ENCODE measurements at regions not wholly inside any gene's neighbourhood (a gene's known extent, or its start where the extent isn't known, plus 50 kb on each side); places are given as distances from the start of the nearest gene placed in this dataset.

- H3K9me3 ChIP-seq (ENCODE audit: control insufficient read depth in 5 of 5, low read length in 5 of 5): no peaks in the 10 kb centered on the region
- no peak overlapping the region for H3K9ac ChIP-seq (ENCODE audit: low read length in 5 of 5)
- peaks cover 0 to 4% (median 0%) of the 10 kb centered on the region in 5 donors for H3K36me3 ChIP-seq (ENCODE audit: control insufficient read depth in 5 of 5, insufficient read depth in 5 of 5, low read length in 5 of 5)
- no peak overlapping the region for H3K27ac ChIP-seq (ENCODE audit: low read depth, low read length)
- no peaks in the 10 kb centered on the region for H3K27me3 ChIP-seq (ENCODE audit: control insufficient read depth in 5 of 5, insufficient read depth in 4 of 5, low read length in 5 of 5)
- peaks cover 0 to 13% (median 8%) of the 10 kb centered on the region in 5 donors for H3K4me1 ChIP-seq (ENCODE audit: control insufficient read depth in 5 of 5, insufficient read depth in 5 of 5, low read length in 5 of 5)
- H3K4me3 ChIP-seq (ENCODE audit: low read depth in 1 of 5, low read length in 5 of 5): no peak overlapping the region
Measured at GRCh38 chr11:8793114-8793777, 110.7 kb downstream of the RPL27A start.

GRCh38 chr11:8794126-8794525 is 111.5 kb downstream of the RPL27A start:
- Histone ChIP-seq H3K9ac (ENCODE audit: low read length in 5 of 5) (no peak overlapping the region), H3K9me3 (ENCODE audit: control insufficient read depth in 5 of 5, low read length in 5 of 5) (no peaks in the 10 kb centered on the region), H3K36me3 (ENCODE audit: control insufficient read depth in 5 of 5, insufficient read depth in 5 of 5, low read length in 5 of 5) (peaks cover 0 to 4% (median 0%) of the 10 kb centered on the region in 5 donors), H3K4me3 (ENCODE audit: low read depth in 1 of 5, low read length in 5 of 5) (no peak overlapping the region), H3K4me1 (ENCODE audit: control insufficient read depth in 5 of 5, insufficient read depth in 5 of 5, low read length in 5 of 5) (peaks cover 0 to 13% (median 8%) of the 10 kb centered on the region in 5 donors), H3K27me3 (ENCODE audit: control insufficient read depth in 5 of 5, insufficient read depth in 4 of 5, low read length in 5 of 5) (no peaks in the 10 kb centered on the region), H3K27ac (ENCODE audit: low read depth, low read length) (no peak overlapping the region)

DNA sequence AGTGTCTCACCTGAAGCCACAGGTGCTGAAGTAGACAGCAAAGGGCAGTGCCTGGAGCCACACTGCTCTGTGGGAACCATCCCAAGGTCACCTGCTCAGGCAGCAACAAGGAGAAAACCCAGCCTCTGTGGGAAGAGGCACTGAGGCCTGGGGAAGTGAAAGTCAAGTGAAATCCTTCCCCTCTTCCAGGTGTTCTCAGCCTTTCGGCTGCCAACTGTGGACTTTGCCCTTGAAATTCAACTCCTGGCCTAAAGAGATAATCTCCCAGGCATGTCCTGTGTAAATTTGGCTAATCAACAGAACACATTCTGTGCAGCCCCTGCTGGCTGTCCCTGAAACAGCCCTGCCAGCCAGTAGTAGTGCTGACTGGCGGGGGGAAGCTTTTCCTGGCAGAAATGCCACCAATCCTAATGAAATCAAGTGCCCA is 112.1 kb downstream of the RPL27A start:
- Histone ChIP-seq H3K4me1 (ENCODE audit: control insufficient read depth in 5 of 5, insufficient read depth in 5 of 5, low read length in 5 of 5) (peaks cover 0 to 13% (median 8%) of the 10 kb centered on the region in 5 donors), H3K36me3 (ENCODE audit: control insufficient read depth in 5 of 5, insufficient read depth in 5 of 5, low read length in 5 of 5) (peaks cover 0 to 4% (median 0%) of the 10 kb centered on the region in 5 donors), H3K4me3 (ENCODE audit: low read depth in 1 of 5, low read length in 5 of 5) (no peak overlapping the region), H3K27ac (ENCODE audit: low read depth, low read length) (no peak overlapping the region), H3K9me3 (ENCODE audit: control insufficient read depth in 5 of 5, low read length in 5 of 5) (no peaks in the 10 kb centered on the region), H3K27me3 (ENCODE audit: control insufficient read depth in 5 of 5, insufficient read depth in 4 of 5, low read length in 5 of 5) (no peaks in the 10 kb centered on the region), H3K9ac (ENCODE audit: low read length in 5 of 5) (no peak overlapping the region)

DNA sequence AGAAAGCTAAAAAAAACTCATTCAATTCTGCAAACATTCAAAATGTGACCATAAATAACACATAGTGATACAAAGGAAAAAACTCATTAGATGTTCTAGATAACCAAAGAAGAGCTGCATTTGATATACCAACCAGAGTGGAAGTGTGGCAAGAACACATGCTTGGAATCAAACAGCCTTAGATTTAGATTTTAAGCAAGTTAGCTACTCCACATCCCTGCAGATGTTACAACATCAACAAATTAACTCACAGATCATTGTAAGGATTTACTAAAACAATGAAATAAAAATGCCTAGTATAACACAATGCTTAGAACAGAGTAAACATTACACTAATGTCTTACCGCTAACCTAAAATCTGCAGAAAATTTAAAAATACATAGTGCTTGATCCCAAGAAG is 114.0 kb upstream of the AKIP1 start:
- Histone ChIP-seq H3K36me3 (ENCODE audit: control insufficient read depth in 5 of 5, insufficient read depth in 5 of 5, low read length in 5 of 5) (peaks cover 0 to 7% (median 0%) of the 10 kb centered on the region in 5 donors), H3K9me3 (ENCODE audit: control insufficient read depth in 5 of 5, low read length in 5 of 5) (no peaks in the 10 kb centered on the region), H3K27ac (ENCODE audit: low read depth, low read length) (no peak overlapping the region), H3K27me3 (ENCODE audit: control insufficient read depth in 5 of 5, insufficient read depth in 4 of 5, low read length in 5 of 5) (no peaks in the 10 kb centered on the region), H3K4me1 (ENCODE audit: control insufficient read depth in 5 of 5, insufficient read depth in 5 of 5, low read length in 5 of 5) (peaks cover 0 to 13% (median 8%) of the 10 kb centered on the region in 5 donors), H3K4me3 (ENCODE audit: low read depth in 1 of 5, low read length in 5 of 5) (no peak overlapping the region), H3K9ac (ENCODE audit: low read length in 5 of 5) (no peak overlapping the region)

- no peaks in the 10 kb centered on the region for H3K27me3 ChIP-seq (ENCODE audit: control insufficient read depth in 5 of 5, insufficient read depth in 4 of 5, low read length in 5 of 5)
- H3K4me1 ChIP-seq (ENCODE audit: control insufficient read depth in 5 of 5, insufficient read depth in 5 of 5, low read length in 5 of 5): peaks cover 0 to 11% (median 0%) of the 10 kb centered on the region in 5 donors
- H3K36me3 ChIP-seq (ENCODE audit: control insufficient read depth in 5 of 5, insufficient read depth in 5 of 5, low read length in 5 of 5): peaks cover 0 to 5% (median 0%) of the 10 kb centered on the region in 5 donors
- no peak overlapping the region for H3K9ac ChIP-seq (ENCODE audit: low read length in 5 of 5)
- no peak overlapping the region for H3K27ac ChIP-seq (ENCODE audit: low read depth, low read length)
- no peaks in the 10 kb centered on the region for H3K9me3 ChIP-seq (ENCODE audit: control insufficient read depth in 5 of 5, low read length in 5 of 5)
- H3K4me3 ChIP-seq (ENCODE audit: low read depth in 1 of 5, low read length in 5 of 5): no peak overlapping the region
Measured at GRCh38 chr11:8799273-8799672, 111.7 kb upstream of the AKIP1 start.

DNA sequence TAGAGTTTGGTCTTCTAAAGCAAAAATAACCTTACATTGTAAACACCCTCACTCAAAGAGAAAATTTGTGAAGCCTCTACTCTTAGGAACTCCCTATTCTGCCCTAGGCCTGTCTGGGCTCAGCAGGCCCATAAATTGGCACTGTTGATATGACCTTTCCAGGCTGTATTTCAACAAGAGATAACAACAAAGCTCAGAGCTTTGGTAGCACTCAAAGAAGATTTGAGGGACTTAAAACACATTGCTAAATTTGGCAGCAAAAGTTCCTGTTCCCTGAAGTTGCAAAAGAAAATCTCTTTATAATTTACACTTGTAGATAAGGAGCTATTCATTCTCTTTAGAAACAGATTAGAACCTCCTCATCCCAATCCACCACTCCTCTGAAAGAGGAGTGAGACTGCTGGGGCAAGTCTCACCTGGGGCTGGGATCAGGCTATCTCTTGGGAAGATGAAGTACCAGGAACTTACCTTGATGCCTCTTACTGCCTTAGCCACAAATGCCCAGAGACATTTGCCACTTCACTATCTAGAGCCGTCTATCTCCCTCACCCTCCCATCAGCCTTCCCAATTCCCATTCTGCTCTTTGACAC is 110.4 kb upstream of the AKIP1 start:
- H3K9me3 ChIP-seq (ENCODE audit: control insufficient read depth in 5 of 5, low read length in 5 of 5): no peaks in the 10 kb centered on the region
- no peak overlapping the region for H3K9ac ChIP-seq (ENCODE audit: low read length in 5 of 5)
- peaks cover 0 to 3% (median 0%) of the 10 kb centered on the region in 5 donors for H3K36me3 ChIP-seq (ENCODE audit: control insufficient read depth in 5 of 5, insufficient read depth in 5 of 5, low read length in 5 of 5)
- H3K4me3 ChIP-seq (ENCODE audit: low read depth in 1 of 5, low read length in 5 of 5): no peak overlapping the region
- peaks cover 0 to 14% (median 0%) of the 10 kb centered on the region in 5 donors for H3K4me1 ChIP-seq (ENCODE audit: control insufficient read depth in 5 of 5, insufficient read depth in 5 of 5, low read length in 5 of 5)
- no peak overlapping the region for H3K27ac ChIP-seq (ENCODE audit: low read depth, low read length)
- no peaks in the 10 kb centered on the region for H3K27me3 ChIP-seq (ENCODE audit: control insufficient read depth in 5 of 5, insufficient read depth in 4 of 5, low read length in 5 of 5)

- no peak overlapping the region for H3K9ac ChIP-seq (ENCODE audit: low read length in 5 of 5)
- H3K4me3 ChIP-seq (ENCODE audit: low read depth in 1 of 5, low read length in 5 of 5): no peak overlapping the region
- no peaks in the 10 kb centered on the region for H3K9me3 ChIP-seq (ENCODE audit: control insufficient read depth in 5 of 5, low read length in 5 of 5)
- H3K27me3 ChIP-seq (ENCODE audit: control insufficient read depth in 5 of 5, insufficient read depth in 4 of 5, low read length in 5 of 5): no peaks in the 10 kb centered on the region
- H3K4me1 ChIP-seq (ENCODE audit: control insufficient read depth in 5 of 5, insufficient read depth in 5 of 5, low read length in 5 of 5): peaks cover 0 to 17% (median 2%) of the 10 kb centered on the region in 5 donors
- H3K36me3 ChIP-seq (ENCODE audit: control insufficient read depth in 5 of 5, insufficient read depth in 5 of 5, low read length in 5 of 5): peaks cover 0 to 3% (median 0%) of the 10 kb centered on the region in 5 donors
- no peak overlapping the region for H3K27ac ChIP-seq (ENCODE audit: low read depth, low read length)
Measured at GRCh38 chr11:8801121-8801520, 109.9 kb upstream of the AKIP1 start.

- Histone ChIP-seq H3K36me3 (ENCODE audit: control insufficient read depth in 5 of 5, insufficient read depth in 5 of 5, low read length in 5 of 5) (peaks cover 0 to 3% (median 0%) of the 10 kb centered on the region in 5 donors), H3K9ac (ENCODE audit: low read length in 5 of 5) (peak overlapping the region in 1 of 5 donors; percentile 17), H3K9me3 (ENCODE audit: control insufficient read depth in 5 of 5, low read length in 5 of 5) (no peaks in the 10 kb centered on the region), H3K4me1 (ENCODE audit: control insufficient read depth in 5 of 5, insufficient read depth in 5 of 5, low read length in 5 of 5) (peaks cover 0 to 23% (median 7%) of the 10 kb centered on the region in 5 donors), H3K27ac (ENCODE audit: low read depth, low read length) (no peak overlapping the region), H3K27me3 (ENCODE audit: control insufficient read depth in 5 of 5, insufficient read depth in 4 of 5, low read length in 5 of 5) (no peaks in the 10 kb centered on the region), H3K4me3 (ENCODE audit: low read depth in 1 of 5, low read length in 5 of 5) (no peak overlapping the region)
Measured at GRCh38 chr11:8802251-8802650, 108.7 kb upstream of the AKIP1 start.

DNA sequence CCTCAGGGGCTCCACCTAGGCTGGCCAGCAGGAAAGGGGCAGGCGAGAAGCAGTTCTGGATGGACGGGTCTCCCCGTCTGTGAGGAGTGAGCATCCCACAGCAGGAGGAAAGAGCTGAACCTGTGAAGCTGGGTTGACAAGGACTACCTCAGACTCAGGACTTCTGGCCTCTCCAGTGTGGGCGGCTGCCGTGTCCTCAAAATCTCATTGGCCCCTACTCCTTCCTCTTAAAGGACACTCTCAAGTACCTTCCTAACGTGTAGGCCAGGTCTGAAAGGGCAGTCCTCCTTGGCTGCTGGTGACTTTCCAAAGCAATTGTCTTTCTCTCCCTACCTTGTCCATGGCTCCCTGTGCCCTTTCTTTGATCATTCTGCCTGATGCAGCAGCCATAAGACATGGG is 107.0 kb upstream of the AKIP1 start:
- Histone ChIP-seq H3K4me3 (ENCODE audit: low read depth in 1 of 5, low read length in 5 of 5) (no peak overlapping the region), H3K27ac (ENCODE audit: low read depth, low read length) (no peak overlapping the region), H3K36me3 (ENCODE audit: control insufficient read depth in 5 of 5, insufficient read depth in 5 of 5, low read length in 5 of 5) (peaks cover 0 to 3% (median 0%) of the 10 kb centered on the region in 5 donors), H3K9ac (ENCODE audit: low read length in 5 of 5) (no peak overlapping the region), H3K4me1 (ENCODE audit: control insufficient read depth in 5 of 5, insufficient read depth in 5 of 5, low read length in 5 of 5) (peaks cover 4 to 40% (median 16%) of the 10 kb centered on the region in 5 donors), H3K9me3 (ENCODE audit: control insufficient read depth in 5 of 5, low read length in 5 of 5) (no peaks in the 10 kb centered on the region), H3K27me3 (ENCODE audit: control insufficient read depth in 5 of 5, insufficient read depth in 4 of 5, low read length in 5 of 5) (peaks cover 0 to 1% (median 0%) of the 10 kb centered on the region in 5 donors)

GRCh38 chr11:8805296-8805695 is 105.7 kb upstream of the AKIP1 start:
- Histone ChIP-seq H3K4me1 (ENCODE audit: control insufficient read depth in 5 of 5, insufficient read depth in 5 of 5, low read length in 5 of 5) (peaks cover 7 to 52% (median 28%) of the 10 kb centered on the region in 5 donors), H3K9me3 (ENCODE audit: control insufficient read depth in 5 of 5, low read length in 5 of 5) (no peaks in the 10 kb centered on the region), H3K36me3 (ENCODE audit: control insufficient read depth in 5 of 5, insufficient read depth in 5 of 5, low read length in 5 of 5) (no peaks in the 10 kb centered on the region), H3K27me3 (ENCODE audit: control insufficient read depth in 5 of 5, insufficient read depth in 4 of 5, low read length in 5 of 5) (peaks cover 0 to 3% (median 0%) of the 10 kb centered on the region in 5 donors), H3K4me3 (ENCODE audit: low read depth in 1 of 5, low read length in 5 of 5) (no peak overlapping the region), H3K27ac (ENCODE audit: low read depth, low read length) (no peak overlapping the region), H3K9ac (ENCODE audit: low read length in 5 of 5) (no peak overlapping the region)

Data from subcutaneous abdominal adipose tissue (tissue), 5 donors.